ENCODE measurements at regions not wholly inside any gene's neighbourhood (a gene's known extent, or its start where the extent isn't known, plus 50 kb on each side); places are given as distances from the start of the nearest gene placed in this dataset.

- TF ChIP-seq GATA2 (IDR thresholded peaks at IDR 0.05; ENCODE audit: low read depth, low read length) (no peak), GATA3 (IDR thresholded peaks at IDR 0.05; ENCODE audit: low read depth, low read length) (no peak)
Measured at GRCh38 chr18:28523758-28524475, 347.0 kb upstream of the CDH2 start.

- TF ChIP-seq GATA2 (IDR thresholded peaks at IDR 0.05; ENCODE audit: low read depth, low read length): no peak
- no peak for TF ChIP-seq GATA3 (IDR thresholded peaks at IDR 0.05; ENCODE audit: low read depth, low read length)
Measured at GRCh38 chr18:28522236-28522635, 345.3 kb upstream of the CDH2 start.

- TF ChIP-seq GATA2 (IDR thresholded peaks at IDR 0.05; ENCODE audit: low read depth, low read length) (no peak), GATA3 (IDR thresholded peaks at IDR 0.05; ENCODE audit: low read depth, low read length) (no peak)
Measured at GRCh38 chr18:28519997-28520396, 343.1 kb upstream of the CDH2 start.

GRCh38 chr18:28514699-28515098, 337.8 kb upstream of the CDH2 start:
- TF ChIP-seq GATA2 (IDR thresholded peaks at IDR 0.05; ENCODE audit: low read depth, low read length) (no peak), GATA3 (IDR thresholded peaks at IDR 0.05; ENCODE audit: low read depth, low read length) (no peak)

GRCh38 chr18:28512357-28512756, 335.4 kb upstream of the CDH2 start:
- TF ChIP-seq GATA3 (IDR thresholded peaks at IDR 0.05; ENCODE audit: low read depth, low read length) (no peak), GATA2 (IDR thresholded peaks at IDR 0.05; ENCODE audit: low read depth, low read length) (no peak)

GRCh38 chr18:28511413-28511821, 334.5 kb upstream of the CDH2 start:
- no peak for TF ChIP-seq GATA3 (IDR thresholded peaks at IDR 0.05; ENCODE audit: low read depth, low read length)
- no peak for TF ChIP-seq GATA2 (IDR thresholded peaks at IDR 0.05; ENCODE audit: low read depth, low read length)

- TF ChIP-seq GATA3 (IDR thresholded peaks at IDR 0.05; ENCODE audit: low read depth, low read length): no peak
- TF ChIP-seq GATA2 (IDR thresholded peaks at IDR 0.05; ENCODE audit: low read depth, low read length): no peak
Measured at GRCh38 chr18:28510210-28510609, 333.3 kb upstream of the CDH2 start.

- no peak for TF ChIP-seq GATA2 (IDR thresholded peaks at IDR 0.05; ENCODE audit: low read depth, low read length)
- TF ChIP-seq GATA3 (IDR thresholded peaks at IDR 0.05; ENCODE audit: low read depth, low read length): no peak
Measured at GRCh38 chr18:28504066-28504465, 327.1 kb upstream of the CDH2 start.

- TF ChIP-seq GATA3 (IDR thresholded peaks at IDR 0.05; ENCODE audit: low read depth, low read length) (no peak), GATA2 (IDR thresholded peaks at IDR 0.05; ENCODE audit: low read depth, low read length) (no peak)
Measured at GRCh38 chr18:28494151-28494550, 317.2 kb upstream of the CDH2 start.

- TF ChIP-seq GATA3 (IDR thresholded peaks at IDR 0.05; ENCODE audit: low read depth, low read length) (no peak), GATA2 (IDR thresholded peaks at IDR 0.05; ENCODE audit: low read depth, low read length) (no peak)
Measured at GRCh38 chr18:28485918-28486317, 309.0 kb upstream of the CDH2 start.

- peak; percentile 30; the same call in 1 of the 2 replicates for TF ChIP-seq GATA3 (IDR thresholded peaks at IDR 0.05; ENCODE audit: low read depth, low read length)
- no peak for TF ChIP-seq GATA2 (IDR thresholded peaks at IDR 0.05; ENCODE audit: low read depth, low read length)
Measured at GRCh38 chr18:28485210-28485801, 308.4 kb upstream of the CDH2 start.

- TF ChIP-seq GATA2 (IDR thresholded peaks at IDR 0.05; ENCODE audit: low read depth, low read length) (no peak), GATA3 (IDR thresholded peaks at IDR 0.05; ENCODE audit: low read depth, low read length) (no peak)
Measured at GRCh38 chr18:28478531-28478930, 301.6 kb upstream of the CDH2 start.

- TF ChIP-seq GATA3 (IDR thresholded peaks at IDR 0.05; ENCODE audit: low read depth, low read length) (no peak), GATA2 (IDR thresholded peaks at IDR 0.05; ENCODE audit: low read depth, low read length) (no peak)
Measured at GRCh38 chr18:28476302-28476701, 299.4 kb upstream of the CDH2 start.

GRCh38 chr18:28469946-28470345, 293.0 kb upstream of the CDH2 start:
- no peak for TF ChIP-seq GATA3 (IDR thresholded peaks at IDR 0.05; ENCODE audit: low read depth, low read length)
- no peak for TF ChIP-seq GATA2 (IDR thresholded peaks at IDR 0.05; ENCODE audit: low read depth, low read length)

- no peak for TF ChIP-seq GATA3 (IDR thresholded peaks at IDR 0.05; ENCODE audit: low read depth, low read length)
- TF ChIP-seq GATA2 (IDR thresholded peaks at IDR 0.05; ENCODE audit: low read depth, low read length): no peak
Measured at GRCh38 chr18:28468901-28469300, 292.0 kb upstream of the CDH2 start.

Data from SH-SY5Y (cell line).